Spleen (tissue), 11 donors: ENCODE measurements at regions not wholly inside any gene's neighbourhood (a gene's known extent, or its start where the extent isn't known, plus 50 kb on each side); places are given as distances from the start of the nearest gene placed in this dataset.

Experiments
- DNase-seq: peaks from one replicate; pipeline ENCODE4 v3.0.0-alpha.2; 2020
- H3K27ac ChIP-seq, 8 donors: fragments of 200-600 bp; sonication (generic) in 7 of 8; 1 replicate in 4 of 8; 2 replicates in 4 of 8; pipeline versions ENCODE4 v1.5.0 to v1.8.0; 2016 to 2021; ENCODE audit warnings: inconsistent platforms in 4 of 8, mild to moderate bottlenecking in 4 of 8, moderate library complexity in 1 of 8
- H3K27me3 ChIP-seq, 7 donors: fragments of 200-600 bp; sonication (generic) in 6 of 7; replicated peaks in 1 of 7; 1 replicate in 4 of 7; 2 replicates in 3 of 7; pipeline versions ENCODE4 v1.5.0 to v1.8.0; 2016 to 2021; ENCODE audit warnings: inconsistent platforms in 3 of 7, mild to moderate bottlenecking in 1 of 7
- H3K36me3 ChIP-seq, 6 donors: fragments of 200-600 bp; sonication (generic) in 5 of 6; 1 replicate in 4 of 6; 2 replicates in 2 of 6; pipeline versions ENCODE4 v1.5.0 to v1.8.0; 2016 to 2021; ENCODE audit warnings: inconsistent platforms in 2 of 6
- H3K4me1 ChIP-seq, 6 donors: fragments of 200-600 bp; sonication (generic) in 5 of 6; 1 replicate in 3 of 6; 2 replicates in 3 of 6; pipeline versions ENCODE4 v1.5.0 to v1.8.0; 2016 to 2021; ENCODE audit warnings: inconsistent platforms in 3 of 6
- H3K4me3 ChIP-seq, 8 donors: fragments of 200-600 bp; sonication (generic) in 7 of 8; 1 replicate in 4 of 8; 2 replicates in 4 of 8; pipeline versions ENCODE4 v1.5.0 to v1.8.0; 2016 to 2021; ENCODE audit warnings: inconsistent platforms in 4 of 8, mild to moderate bottlenecking in 4 of 8, moderate library complexity in 2 of 8
- H3K9me3 ChIP-seq, 8 donors: fragments of 200-600 bp; sonication (generic) in 7 of 8; 1 replicate in 4 of 8; 2 replicates in 4 of 8; pipeline versions ENCODE4 v1.5.0 to v1.8.0; 2016 to 2021; ENCODE audit warnings: inconsistent platforms in 4 of 8
- POLR2A ChIP-seq, 3 donors: fragments of 450-650 bp; IDR thresholded peaks; one replicate each; pipeline ENCODE4 v1.5.1; 2017; ENCODE audit warnings: antibody characterized with exemption in 3 of 3, mild to moderate bottlenecking in 1 of 3
- POLR2AphosphoS5 ChIP-seq, 3 donors: sonication (generic); formaldehyde crosslinking; IDR thresholded peaks; one replicate each; pipeline ENCODE4 v1.5.1; 2017; ENCODE audit warnings: antibody characterized with exemption in 3 of 3
- WGBS, 5 donors: extraction: QIAGEN DNeasy Blood & Tissue Kit in 3 of 5; methylation state at CpG; one replicate each; pipeline versions ENCODE4 v1.1.5 to v1.1.7; 2013 to 2018; 5-methylcytosine and 5-hydroxymethylcytosine counted together
- intact Hi-C: fragments of 100-400 bp; cut with DNase I; formaldehyde crosslinking; loops from one replicate; pipeline ENCODE4 v1.15.0; 2023; ENCODE audit warnings: low total_unique reads
- TF ChIP-seq, protein P1 (sequence below), 11 experiments: fragments of 200-600 bp in 7 of 11; fragments of 450-650 bp in 4 of 11; sonication (generic) in 4 of 11; IDR thresholded peaks in 8 of 11; conservative IDR thresholded peaks in 3 of 11; 1 replicate in 7 of 11; 2 replicates in 4 of 11; pipeline versions ENCODE4 v1.4.0 to v1.8.0; 2016 to 2021; ENCODE audit warnings: antibody characterized with exemption in 11 of 11, inconsistent platforms in 4 of 11, mild to moderate bottlenecking in 1 of 11
- donor health status: healthy with polysubstance abuse.
- donor health status: DM: no; HTN: no; CAD: no; lungs with moderate emphysema.
- donor health status: DM: no; HTN: no; CAD: no.
- donor health status: Bipolar disorder and iron deficiency.
- donor health status: healthy.
- donor health status: DM: no; HTN: no; CAD: no.
- donor health status: DM: yes; HTN: yes; CAD: no.

DNA sequence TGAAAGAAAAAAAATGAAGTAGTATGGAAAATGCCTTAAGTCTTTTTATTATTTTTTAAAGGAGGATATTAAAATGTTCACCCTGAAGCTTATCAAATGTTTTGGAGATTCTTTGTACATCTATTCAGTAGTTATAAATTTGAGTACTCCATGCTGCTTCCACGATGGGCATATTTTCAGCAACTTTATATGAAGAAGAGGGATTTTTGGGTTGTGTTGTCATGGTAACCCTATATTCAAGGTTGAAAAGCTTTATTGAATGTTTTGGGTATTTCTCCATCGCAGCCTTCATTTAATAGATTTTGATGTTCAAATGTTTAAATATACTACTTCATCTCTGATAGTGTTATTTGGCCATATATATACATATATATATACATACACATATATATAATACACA is 557.5 kb downstream of the CAAP1 start:
- no peaks in the 10 kb centered on the region for H3K9me3 ChIP-seq
- TF ChIP-seq POLR2A (IDR thresholded peaks at IDR 0.05), result no peak
- TF ChIP-seq, protein P1, sequence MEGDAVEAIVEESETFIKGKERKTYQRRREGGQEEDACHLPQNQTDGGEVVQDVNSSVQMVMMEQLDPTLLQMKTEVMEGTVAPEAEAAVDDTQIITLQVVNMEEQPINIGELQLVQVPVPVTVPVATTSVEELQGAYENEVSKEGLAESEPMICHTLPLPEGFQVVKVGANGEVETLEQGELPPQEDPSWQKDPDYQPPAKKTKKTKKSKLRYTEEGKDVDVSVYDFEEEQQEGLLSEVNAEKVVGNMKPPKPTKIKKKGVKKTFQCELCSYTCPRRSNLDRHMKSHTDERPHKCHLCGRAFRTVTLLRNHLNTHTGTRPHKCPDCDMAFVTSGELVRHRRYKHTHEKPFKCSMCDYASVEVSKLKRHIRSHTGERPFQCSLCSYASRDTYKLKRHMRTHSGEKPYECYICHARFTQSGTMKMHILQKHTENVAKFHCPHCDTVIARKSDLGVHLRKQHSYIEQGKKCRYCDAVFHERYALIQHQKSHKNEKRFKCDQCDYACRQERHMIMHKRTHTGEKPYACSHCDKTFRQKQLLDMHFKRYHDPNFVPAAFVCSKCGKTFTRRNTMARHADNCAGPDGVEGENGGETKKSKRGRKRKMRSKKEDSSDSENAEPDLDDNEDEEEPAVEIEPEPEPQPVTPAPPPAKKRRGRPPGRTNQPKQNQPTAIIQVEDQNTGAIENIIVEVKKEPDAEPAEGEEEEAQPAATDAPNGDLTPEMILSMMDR (IDR thresholded peaks at IDR 0.05 in 8 of 11, conservative IDR thresholded peaks at IDR 0.05 in 3 of 11), result no peak
- H3K4me3 ChIP-seq, result no peak overlapping the region
- H3K27me3 ChIP-seq, result no peaks in the 10 kb centered on the region
- H3K4me1 ChIP-seq, result no peaks in the 10 kb centered on the region
- intact Hi-C loops, result no loop called here
- no peak for DNase-seq
- WGBS, 5 donors, result 76 to 87% (median 82%) methylated on average over 2 of the region's 2 CpGs
- no peaks in the 10 kb centered on the region for H3K36me3 ChIP-seq
- H3K27ac ChIP-seq, result no peak overlapping the region

DNA sequence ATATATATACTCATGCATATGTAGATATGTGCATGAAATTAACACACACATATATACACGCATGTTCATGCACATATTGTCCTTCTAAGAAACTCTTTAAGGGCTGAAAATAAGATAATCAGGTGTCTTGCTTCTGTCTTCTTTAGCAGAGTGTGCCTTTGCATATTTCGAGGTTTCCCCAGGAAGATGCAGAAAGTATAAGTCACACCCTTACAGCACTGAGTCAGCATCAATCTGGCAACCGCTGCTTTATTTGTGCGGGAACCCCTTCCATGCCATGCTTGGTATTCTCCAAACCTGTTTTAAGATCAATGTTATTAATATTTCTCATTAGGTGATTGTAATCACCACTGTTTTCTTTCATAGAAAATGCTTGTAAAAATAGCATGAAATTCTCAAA is 557.9 kb downstream of the CAAP1 start:
- H3K27ac ChIP-seq, result no peak overlapping the region
- no peaks in the 10 kb centered on the region for H3K4me1 ChIP-seq
- H3K36me3 ChIP-seq, result no peaks in the 10 kb centered on the region
- no peak for DNase-seq
- H3K27me3 ChIP-seq, result no peaks in the 10 kb centered on the region
- 83 to 91% (median 85%) methylated on average over 4 of the region's 4 CpGs for WGBS, 5 donors
- no peak for TF ChIP-seq POLR2A (IDR thresholded peaks at IDR 0.05)
- TF ChIP-seq, protein P1 (IDR thresholded peaks at IDR 0.05 in 8 of 11, conservative IDR thresholded peaks at IDR 0.05 in 3 of 11), result no peak
- no peak for TF ChIP-seq POLR2AphosphoS5 (IDR thresholded peaks at IDR 0.05)
- H3K9me3 ChIP-seq, result no peaks in the 10 kb centered on the region
- intact Hi-C loops, result no loop called here
- no peak overlapping the region for H3K4me3 ChIP-seq

DNA sequence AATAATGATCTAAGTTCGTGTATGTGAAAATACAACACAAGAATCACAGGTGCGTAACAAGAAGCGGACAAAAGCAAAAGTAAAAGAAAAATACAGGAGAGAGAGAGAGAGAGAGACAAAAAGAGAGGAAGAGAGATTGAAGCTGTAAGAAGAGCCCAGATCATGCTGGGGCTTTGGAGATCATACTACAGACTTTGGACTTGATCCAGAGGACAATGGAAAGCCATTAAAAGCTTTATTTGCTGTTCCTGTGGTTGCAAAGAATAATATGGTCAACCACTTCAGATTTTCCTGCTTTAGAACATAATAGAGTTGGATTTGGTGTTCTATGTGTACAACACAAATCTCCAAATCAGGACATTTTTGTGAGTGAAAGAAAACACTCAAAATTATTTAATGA is 561.4 kb downstream of the CAAP1 start:
- Histone ChIP-seq H3K9me3 (no peaks in the 10 kb centered on the region), H3K27ac (no peak overlapping the region), H3K36me3 (no peaks in the 10 kb centered on the region), H3K4me1 (no peaks in the 10 kb centered on the region), H3K4me3 (no peak overlapping the region), H3K27me3 (no peaks in the 10 kb centered on the region)
- TF ChIP-seq POLR2A (IDR thresholded peaks at IDR 0.05), result no peak
- no peak for TF ChIP-seq POLR2AphosphoS5 (IDR thresholded peaks at IDR 0.05)
- TF ChIP-seq, protein P1 (IDR thresholded peaks at IDR 0.05 in 8 of 11, conservative IDR thresholded peaks at IDR 0.05 in 3 of 11), result no peak
- 90 to 96% (median 92%) methylated on average over 3 of the region's 3 CpGs for WGBS, 5 donors
- intact Hi-C loops, result no loop called here
- no peak for DNase-seq

DNA sequence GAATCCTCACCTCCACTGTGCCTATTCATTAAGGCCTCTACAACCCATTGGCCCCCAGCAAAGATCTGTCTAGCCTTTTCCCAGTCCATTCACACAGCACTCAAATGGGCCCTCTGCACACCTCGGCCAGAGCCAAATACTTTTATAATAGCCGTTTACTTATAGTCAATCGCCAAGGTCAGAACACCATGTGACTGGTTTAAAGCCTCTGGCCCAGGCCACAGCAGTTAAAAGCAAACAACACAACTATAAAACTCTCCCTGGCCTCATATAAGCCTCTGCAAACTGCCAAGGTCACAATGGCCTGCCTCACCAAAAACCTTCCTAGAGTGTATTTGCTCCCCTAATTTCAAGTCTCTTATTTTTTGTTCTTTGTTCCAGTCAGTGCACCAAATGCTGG is 562.6 kb downstream of the CAAP1 start:
- no peaks in the 10 kb centered on the region for H3K4me1 ChIP-seq
- no peaks in the 10 kb centered on the region for H3K27me3 ChIP-seq
- H3K36me3 ChIP-seq, result no peaks in the 10 kb centered on the region
- no peak overlapping the region for H3K27ac ChIP-seq
- no peak for DNase-seq
- H3K9me3 ChIP-seq, result no peaks in the 10 kb centered on the region
- WGBS, 5 donors, result 65 to 74% (median 72%) methylated on average over 3 of the region's 3 CpGs
- intact Hi-C loops, result no loop called here
- TF ChIP-seq POLR2A (IDR thresholded peaks at IDR 0.05), result no peak
- TF ChIP-seq, protein P1 (IDR thresholded peaks at IDR 0.05 in 8 of 11, conservative IDR thresholded peaks at IDR 0.05 in 3 of 11), result no peak
- no peak for TF ChIP-seq POLR2AphosphoS5 (IDR thresholded peaks at IDR 0.05)
- no peak overlapping the region for H3K4me3 ChIP-seq
